ENCODE measurements at regions not wholly inside any gene's neighbourhood (a gene's known extent, or its start where the extent isn't known, plus 50 kb on each side); places are given as distances from the start of the nearest gene placed in this dataset.

DNA sequence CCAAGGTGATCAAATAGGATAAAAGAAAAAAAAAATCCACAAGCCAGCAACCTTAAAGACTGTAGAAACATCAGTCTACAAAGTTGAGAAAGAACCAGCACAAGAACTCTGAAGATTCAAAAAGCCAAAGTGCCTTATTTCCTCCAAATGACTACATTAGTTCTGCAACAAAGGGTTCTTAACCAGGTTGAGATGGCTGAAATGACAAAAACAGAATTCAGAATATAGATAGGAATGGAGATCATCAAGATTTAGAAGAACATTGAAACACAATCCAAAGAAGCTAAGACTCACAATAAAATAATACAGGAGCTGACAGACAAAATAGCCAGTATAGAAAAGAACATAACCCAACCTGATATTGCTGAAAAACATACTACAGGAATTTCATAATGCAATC, 156.5 kb upstream of the ZCCHC13 start:
- Histone ChIP-seq H2BK120ac (ENCODE audit: low read depth, low read length) (no peak overlapping the region), H3K14ac (replicated peaks; ENCODE audit: low read depth, low read length) (no peak overlapping the region), H3K27ac (ENCODE audit: insufficient read depth, low read length) (no peak overlapping the region), H3K27me3 (ENCODE audit: control insufficient read depth, insufficient read depth, low read length) (no peaks in the 10 kb centered on the region; the same call in 1 of the 2 replicates), H3K4me3 (ENCODE audit: insufficient read depth, low read depth, low read length) (no peak overlapping the region), H2AK9ac (replicated peaks; ENCODE audit: low read depth, low read length, poor library complexity) (no peak overlapping the region), H4K8ac (ENCODE audit: low read depth in 2 of 2, low read length in 2 of 2) (no peak overlapping the region), H2AK5ac (ENCODE audit: low read depth, low read length) (no peak overlapping the region), H3K4me2 (ENCODE audit: low read depth, low read length) (no peak overlapping the region), H3K9ac (ENCODE audit: low read depth, low read length) (no peak overlapping the region), H3K36me3 (ENCODE audit: control insufficient read depth, insufficient read depth, low read length) (no peaks in the 10 kb centered on the region), H3K9me1 (ENCODE audit: insufficient read depth, low read length) (no peaks in the 10 kb centered on the region; the same call in 1 of the 2 replicates), H4K20me1 (ENCODE audit: insufficient read depth, low read length) (0 out of 2 replicates have a peak, but pooled peaks cover 4% of the 10 kb centered on the region), H3K79me1 (ENCODE audit: low read depth in 1 of 2, low read length in 2 of 2) (no peaks in the 10 kb centered on the region), H4K91ac (ENCODE audit: insufficient read depth, low read depth, low read length) (no peak overlapping the region), H2BK5ac (ENCODE audit: low read depth, low read length, poor library complexity, severe bottlenecking) (no peak overlapping the region), H2AFZ (replicated peaks; ENCODE audit: low read length, poor library complexity) (no peak overlapping the region), H2BK15ac (ENCODE audit: low read depth, low read length) (no peak overlapping the region), H3K9me3 (ENCODE audit: control insufficient read depth, insufficient read depth, low read length) (peaks cover 3% of the 10 kb centered on the region; the same call in 1 of the 2 replicates), H3K23ac (ENCODE audit: low read depth, low read length) (no peak overlapping the region), H4K5ac (ENCODE audit: low read depth, low read length) (no peak overlapping the region), H3K56ac (ENCODE audit: extremely low read depth, insufficient read depth, low read length) (no peak overlapping the region), H3K18ac (ENCODE audit: low read depth, low read length) (no peak overlapping the region), H3K4me1 (ENCODE audit: control insufficient read depth, insufficient read depth, low read length) (no peaks in the 10 kb centered on the region), H2BK20ac (ENCODE audit: low read depth, low read length) (no peak overlapping the region), H3K4ac (ENCODE audit: low read depth, low read length) (no peak overlapping the region)
- BruUV-seq (replicated peaks), result no TSS peak
- no peak for TF ChIP-seq FOS (IDR thresholded peaks at IDR 0.05; ENCODE audit: low read depth, low read length)
- TF ChIP-seq, protein P1, sequence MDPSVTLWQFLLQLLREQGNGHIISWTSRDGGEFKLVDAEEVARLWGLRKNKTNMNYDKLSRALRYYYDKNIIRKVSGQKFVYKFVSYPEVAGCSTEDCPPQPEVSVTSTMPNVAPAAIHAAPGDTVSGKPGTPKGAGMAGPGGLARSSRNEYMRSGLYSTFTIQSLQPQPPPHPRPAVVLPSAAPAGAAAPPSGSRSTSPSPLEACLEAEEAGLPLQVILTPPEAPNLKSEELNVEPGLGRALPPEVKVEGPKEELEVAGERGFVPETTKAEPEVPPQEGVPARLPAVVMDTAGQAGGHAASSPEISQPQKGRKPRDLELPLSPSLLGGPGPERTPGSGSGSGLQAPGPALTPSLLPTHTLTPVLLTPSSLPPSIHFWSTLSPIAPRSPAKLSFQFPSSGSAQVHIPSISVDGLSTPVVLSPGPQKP (IDR thresholded peaks at IDR 0.05; ENCODE audit: borderline replicate concordance, low read depth, low read length), result no peak
- no peak for TF ChIP-seq RCOR1 (IDR thresholded peaks at IDR 0.05; ENCODE audit: insufficient replicate concordance, low read length)
- no peak for TF ChIP-seq MAFK (IDR thresholded peaks at IDR 0.05; ENCODE audit: low read depth, low read length)
- no peak for TF ChIP-seq CHD1 (IDR thresholded peaks at IDR 0.05; ENCODE audit: low read depth, low read length)
- no peak for TF ChIP-seq POLR2A (IDR thresholded peaks at IDR 0.05; ENCODE audit: low read depth, low read length)
- TF ChIP-seq, protein P2, sequence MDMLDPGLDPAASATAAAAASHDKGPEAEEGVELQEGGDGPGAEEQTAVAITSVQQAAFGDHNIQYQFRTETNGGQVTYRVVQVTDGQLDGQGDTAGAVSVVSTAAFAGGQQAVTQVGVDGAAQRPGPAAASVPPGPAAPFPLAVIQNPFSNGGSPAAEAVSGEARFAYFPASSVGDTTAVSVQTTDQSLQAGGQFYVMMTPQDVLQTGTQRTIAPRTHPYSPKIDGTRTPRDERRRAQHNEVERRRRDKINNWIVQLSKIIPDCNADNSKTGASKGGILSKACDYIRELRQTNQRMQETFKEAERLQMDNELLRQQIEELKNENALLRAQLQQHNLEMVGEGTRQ (IDR thresholded peaks at IDR 0.05; ENCODE audit: low read depth, low read length), result no peak
- no peak for TF ChIP-seq MAZ (IDR thresholded peaks at IDR 0.05; ENCODE audit: borderline replicate concordance, low read depth, low read length)
- no peak for TF ChIP-seq RFX5 (IDR thresholded peaks at IDR 0.05; ENCODE audit: low read depth, low read length)
- TF ChIP-seq MXI1 (IDR thresholded peaks at IDR 0.05; ENCODE audit: borderline replicate concordance, low read depth, low read length), result no peak
- TF ChIP-seq, protein P3, sequence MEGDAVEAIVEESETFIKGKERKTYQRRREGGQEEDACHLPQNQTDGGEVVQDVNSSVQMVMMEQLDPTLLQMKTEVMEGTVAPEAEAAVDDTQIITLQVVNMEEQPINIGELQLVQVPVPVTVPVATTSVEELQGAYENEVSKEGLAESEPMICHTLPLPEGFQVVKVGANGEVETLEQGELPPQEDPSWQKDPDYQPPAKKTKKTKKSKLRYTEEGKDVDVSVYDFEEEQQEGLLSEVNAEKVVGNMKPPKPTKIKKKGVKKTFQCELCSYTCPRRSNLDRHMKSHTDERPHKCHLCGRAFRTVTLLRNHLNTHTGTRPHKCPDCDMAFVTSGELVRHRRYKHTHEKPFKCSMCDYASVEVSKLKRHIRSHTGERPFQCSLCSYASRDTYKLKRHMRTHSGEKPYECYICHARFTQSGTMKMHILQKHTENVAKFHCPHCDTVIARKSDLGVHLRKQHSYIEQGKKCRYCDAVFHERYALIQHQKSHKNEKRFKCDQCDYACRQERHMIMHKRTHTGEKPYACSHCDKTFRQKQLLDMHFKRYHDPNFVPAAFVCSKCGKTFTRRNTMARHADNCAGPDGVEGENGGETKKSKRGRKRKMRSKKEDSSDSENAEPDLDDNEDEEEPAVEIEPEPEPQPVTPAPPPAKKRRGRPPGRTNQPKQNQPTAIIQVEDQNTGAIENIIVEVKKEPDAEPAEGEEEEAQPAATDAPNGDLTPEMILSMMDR (conservative IDR thresholded peaks at IDR 0.05; ENCODE audit: low read depth, low read length), result no peak
- no peak for TF ChIP-seq SMC3 (IDR thresholded peaks at IDR 0.05; ENCODE audit: low read depth, low read length)
- no peak for TF ChIP-seq CEBPB (IDR thresholded peaks at IDR 0.05; ENCODE audit: low read depth, low read length)
- no peak for TF ChIP-seq RAD21 (IDR thresholded peaks at IDR 0.05; ENCODE audit: low read length)
- ATAC-seq (ENCODE audit: low read depth), result no peak
- POLR2A ChIA-PET (ENCODE audit: unreplicated experiment), result no interaction called here
- CTCF ChIA-PET, result no interaction called here
- dilution Hi-C loops (cut with HindIII; ENCODE audit: low sequenced_read_pairs, unreplicated experiment) (no loop called here), in situ Hi-C loops (cut with MboI; ENCODE audit: low sequenced_read_pairs) (no loop called here), intact Hi-C loops (cut with micrococcal nuclease) (no loop called here)
- no peak for DNase-seq

All from IMR-90 (cell line).